Activated T-cell treated with anti-CD3 and anti-CD28 coated beads, Interleukin-2, amount 50 U/mL, for 24 hours (primary cell): ENCODE measurements at regions not wholly inside any gene's neighbourhood (a gene's known extent, or its start where the extent isn't known, plus 50 kb on each side); places are given as distances from the start of the nearest gene placed in this dataset.
"Not testable (repeated sequence)": the region's sequence is repeated elsewhere in the genome, so short reads cannot be mapped to it uniquely, and the experiment has no call there.

Experiments used
- DNase-seq: peaks from one replicate; pipeline ENCODE4 v3.0.0-alpha.2; 2020
- H3K27ac Mint-ChIP-seq: 2 replicates; pipeline ENCODE4 v1.8.0; 2020; ENCODE audit warnings: mild to moderate bottlenecking, mixed read lengths
- H3K27me3 Mint-ChIP-seq: 2 replicates; pipeline ENCODE4 v1.8.0; 2020; ENCODE audit warnings: mixed read lengths
- H3K36me3 Mint-ChIP-seq: 2 replicates; pipeline ENCODE4 v1.8.0; 2020; ENCODE audit warnings: low read depth, mixed read lengths
- H3K4me1 Mint-ChIP-seq: 2 replicates; pipeline ENCODE4 v1.8.0; 2020; ENCODE audit warnings: low read depth, mixed read lengths
- H3K4me3 Mint-ChIP-seq: 2 replicates; pipeline ENCODE4 v1.8.0; 2020; ENCODE audit warnings: mild to moderate bottlenecking, moderate library complexity, mixed read lengths
- H3K9me3 Mint-ChIP-seq: 2 replicates; pipeline ENCODE4 v1.8.0; 2020; ENCODE audit warnings: mixed read lengths

GRCh38 chr21:18524097-18524880, 120.7 kb upstream of the TMPRSS15 start:
- peaks cover 2% of the 10 kb centered on the region for H3K9me3 Mint-ChIP-seq
- no peak overlapping the region for H3K27ac Mint-ChIP-seq
- no peak overlapping the region for H3K4me3 Mint-ChIP-seq
- no peak for DNase-seq
- H3K36me3 Mint-ChIP-seq = no peaks in the 10 kb centered on the region
- H3K4me1 Mint-ChIP-seq = no peaks in the 10 kb centered on the region
- H3K27me3 Mint-ChIP-seq = no peaks in the 10 kb centered on the region

- Mint-ChIP-seq H3K36me3 (no peaks in the 10 kb centered on the region), H3K27me3 (no peaks in the 10 kb centered on the region), H3K9me3 (peaks cover 5% of the 10 kb centered on the region), H3K27ac (no peak overlapping the region), H3K4me1 (no peaks in the 10 kb centered on the region), H3K4me3 (no peak overlapping the region)
- no peak for DNase-seq
Observed at GRCh38 chr21:18529254-18529653, 125.7 kb upstream of the TMPRSS15 start.

- Mint-ChIP-seq H3K9me3 (no peaks in the 10 kb centered on the region), H3K27me3 (no peaks in the 10 kb centered on the region), H3K4me3 (no peak overlapping the region), H3K36me3 (no peaks in the 10 kb centered on the region), H3K4me1 (no peaks in the 10 kb centered on the region), H3K27ac (no peak overlapping the region)
- no peak for DNase-seq
Observed at GRCh38 chr21:18542081-18542480, 138.5 kb upstream of the TMPRSS15 start.

GRCh38 chr21:18545908-18546307, 142.3 kb upstream of the TMPRSS15 start:
- Mint-ChIP-seq H3K4me3 (no peak overlapping the region), H3K36me3 (no peaks in the 10 kb centered on the region), H3K27me3 (no peaks in the 10 kb centered on the region), H3K4me1 (no peaks in the 10 kb centered on the region), H3K9me3 (no peaks in the 10 kb centered on the region), H3K27ac (no peak overlapping the region)
- no peak for DNase-seq

- Mint-ChIP-seq H3K4me1 (no peaks in the 10 kb centered on the region), H3K36me3 (no peaks in the 10 kb centered on the region), H3K9me3 (no peaks in the 10 kb centered on the region), H3K27me3 (no peaks in the 10 kb centered on the region), H3K4me3 (no peak overlapping the region), H3K27ac (no peak overlapping the region)
- DNase-seq = no peak
Observed at GRCh38 chr21:18547347-18547746, 143.8 kb upstream of the TMPRSS15 start.

- Mint-ChIP-seq H3K36me3 (no peaks in the 10 kb centered on the region), H3K27ac (no peak overlapping the region), H3K4me1 (no peaks in the 10 kb centered on the region), H3K4me3 (no peak overlapping the region), H3K27me3 (no peaks in the 10 kb centered on the region), H3K9me3 (no peaks in the 10 kb centered on the region)
- no peak for DNase-seq
Observed at GRCh38 chr21:18548249-18548648, 144.7 kb upstream of the TMPRSS15 start.

- H3K4me3 Mint-ChIP-seq = no peak overlapping the region
- H3K27me3 Mint-ChIP-seq = no peaks in the 10 kb centered on the region
- H3K4me1 Mint-ChIP-seq = no peaks in the 10 kb centered on the region
- peaks cover 2% of the 10 kb centered on the region for H3K9me3 Mint-ChIP-seq
- no peak overlapping the region for H3K27ac Mint-ChIP-seq
- DNase-seq = no peak
- no peaks in the 10 kb centered on the region for H3K36me3 Mint-ChIP-seq
Observed at GRCh38 chr21:18549214-18549905, 145.8 kb upstream of the TMPRSS15 start.

GRCh38 chr21:18550361-18550760, 146.8 kb upstream of the TMPRSS15 start:
- Mint-ChIP-seq H3K36me3 (no peaks in the 10 kb centered on the region), H3K4me3 (no peak overlapping the region), H3K4me1 (no peaks in the 10 kb centered on the region), H3K27me3 (no peaks in the 10 kb centered on the region), H3K9me3 (peaks cover 3% of the 10 kb centered on the region), H3K27ac (no peak overlapping the region)
- DNase-seq = no peak

GRCh38 chr21:18553786-18554185, 150.2 kb upstream of the TMPRSS15 start:
- no peak for DNase-seq
- Mint-ChIP-seq H3K4me3 (no peak overlapping the region), H3K27ac (no peak overlapping the region)

GRCh38 chr21:18567770-18568169, 164.2 kb upstream of the TMPRSS15 start:
- not testable (repeated sequence) for H3K9me3 Mint-ChIP-seq, H3K27ac Mint-ChIP-seq, H3K27me3 Mint-ChIP-seq, DNase-seq, H3K4me3 Mint-ChIP-seq, H3K36me3 Mint-ChIP-seq, H3K4me1 Mint-ChIP-seq

More at GRCh38 chr21:18553786-18554185, 150.2 kb upstream of the TMPRSS15 start:
- Mint-ChIP-seq H3K4me1 (no peaks in the 10 kb centered on the region), H3K36me3 (no peaks in the 10 kb centered on the region), H3K9me3 (peaks cover 3% of the 10 kb centered on the region), H3K27me3 (no peaks in the 10 kb centered on the region)

GRCh38 chr21:18588001-18588662, 184.5 kb upstream of the TMPRSS15 start:
- no peak for DNase-seq
- no peak overlapping the region for H3K27ac Mint-ChIP-seq
- no peak overlapping the region for H3K4me3 Mint-ChIP-seq
- no peaks in the 10 kb centered on the region for H3K36me3 Mint-ChIP-seq
- no peaks in the 10 kb centered on the region for H3K4me1 Mint-ChIP-seq
- H3K9me3 Mint-ChIP-seq = peaks cover 3% of the 10 kb centered on the region
- no peaks in the 10 kb centered on the region for H3K27me3 Mint-ChIP-seq

- Mint-ChIP-seq H3K4me3 (no peak overlapping the region), H3K9me3 (peaks cover 4% of the 10 kb centered on the region), H3K36me3 (no peaks in the 10 kb centered on the region), H3K27ac (no peak overlapping the region), H3K4me1 (no peaks in the 10 kb centered on the region), H3K27me3 (no peaks in the 10 kb centered on the region)
- no peak for DNase-seq
Observed at GRCh38 chr21:18601146-18601545, 197.6 kb upstream of the TMPRSS15 start.

- H3K27ac Mint-ChIP-seq = no peak overlapping the region
- no peak for DNase-seq
- no peaks in the 10 kb centered on the region for H3K27me3 Mint-ChIP-seq
- H3K9me3 Mint-ChIP-seq = peaks cover 3% of the 10 kb centered on the region
- H3K4me3 Mint-ChIP-seq = no peak overlapping the region
- H3K36me3 Mint-ChIP-seq = no peaks in the 10 kb centered on the region
- H3K4me1 Mint-ChIP-seq = no peaks in the 10 kb centered on the region
Observed at GRCh38 chr21:18602711-18603110, 199.1 kb upstream of the TMPRSS15 start.

- Mint-ChIP-seq H3K27me3 (no peaks in the 10 kb centered on the region), H3K9me3 (peaks cover 2% of the 10 kb centered on the region), H3K4me1 (no peaks in the 10 kb centered on the region), H3K4me3 (no peak overlapping the region), H3K36me3 (no peaks in the 10 kb centered on the region), H3K27ac (no peak overlapping the region)
- DNase-seq = no peak
Observed at GRCh38 chr21:18603261-18603660, 199.7 kb upstream of the TMPRSS15 start.

- H3K4me1 Mint-ChIP-seq = no peaks in the 10 kb centered on the region
- H3K27ac Mint-ChIP-seq = no peak overlapping the region
- H3K9me3 Mint-ChIP-seq = peaks cover under 1% of the 10 kb centered on the region
- DNase-seq = no peak
- H3K4me3 Mint-ChIP-seq = no peak overlapping the region
- H3K36me3 Mint-ChIP-seq = no peaks in the 10 kb centered on the region
- H3K27me3 Mint-ChIP-seq = no peaks in the 10 kb centered on the region
Observed at GRCh38 chr21:18603980-18604379, 200.4 kb upstream of the TMPRSS15 start.
